ENCODE measurements at regions not wholly inside any gene's neighbourhood (a gene's known extent, or its start where the extent isn't known, plus 50 kb on each side); places are given as distances from the start of the nearest gene placed in this dataset.
"Not testable (repeated sequence)": the region's sequence is repeated elsewhere in the genome, so short reads cannot be mapped to it uniquely, and the experiment has no call there.

- no peak for DNase-seq (ENCODE audit: low spot score)
Measured at GRCh38 chr12:97985834-97986233, 523.2 kb downstream of the RMST start.

GRCh38 chr12:97988588-97988987 is 526.0 kb downstream of the RMST start:
- DNase-seq (ENCODE audit: low spot score): not testable (repeated sequence)

GRCh38 chr12:97989366-97989940 is 525.9 kb upstream of the TMPO start:
- DNase-seq (ENCODE audit: low spot score): no peak

GRCh38 chr12:97994746-97995484 is 520.5 kb upstream of the TMPO start:
- no peak for DNase-seq (ENCODE audit: low spot score)

- no peak for DNase-seq (ENCODE audit: low spot score)
Measured at GRCh38 chr12:97995559-97995958, 519.8 kb upstream of the TMPO start.

GRCh38 chr12:98001430-98001829 is 514.0 kb upstream of the TMPO start:
- no peak for DNase-seq (ENCODE audit: low spot score)

GRCh38 chr12:98002887-98003493 is 512.4 kb upstream of the TMPO start:
- DNase-seq (ENCODE audit: low spot score): peak; percentile 42

- DNase-seq (ENCODE audit: low spot score): no peak
Measured at GRCh38 chr12:98007963-98008362, 507.4 kb upstream of the TMPO start.

- no peak for DNase-seq (ENCODE audit: low spot score)
Measured at GRCh38 chr12:98013560-98013959, 501.8 kb upstream of the TMPO start.

- no peak for DNase-seq (ENCODE audit: low spot score)
Measured at GRCh38 chr12:98018836-98019235, 496.6 kb upstream of the TMPO start.

- DNase-seq (ENCODE audit: low spot score): no peak
Measured at GRCh38 chr12:98020376-98020775, 495.0 kb upstream of the TMPO start.

- DNase-seq (ENCODE audit: low spot score): no peak
Measured at GRCh38 chr12:98022961-98023360, 492.4 kb upstream of the TMPO start.

GRCh38 chr12:98037401-98038140 is 477.8 kb upstream of the TMPO start:
- DNase-seq (ENCODE audit: low spot score): no peak

GRCh38 chr12:98042668-98043067 is 472.7 kb upstream of the TMPO start:
- DNase-seq (ENCODE audit: low spot score): no peak

- DNase-seq (ENCODE audit: low spot score): no peak
Measured at GRCh38 chr12:98045395-98045794, 470.0 kb upstream of the TMPO start.

- DNase-seq (ENCODE audit: low spot score): no peak
Measured at GRCh38 chr12:98048326-98048725, 467.1 kb upstream of the TMPO start.

GRCh38 chr12:98053202-98053601 is 462.2 kb upstream of the TMPO start:
- no peak for DNase-seq (ENCODE audit: low spot score)

GRCh38 chr12:98057701-98058100 is 457.7 kb upstream of the TMPO start:
- DNase-seq (ENCODE audit: low spot score): no peak

GRCh38 chr12:98058213-98058612 is 457.2 kb upstream of the TMPO start:
- no peak for DNase-seq (ENCODE audit: low spot score)

- DNase-seq (ENCODE audit: low spot score): no peak
Measured at GRCh38 chr12:98058838-98059237, 456.6 kb upstream of the TMPO start.

- DNase-seq (ENCODE audit: low spot score): no peak
Measured at GRCh38 chr12:98059659-98060343, 455.6 kb upstream of the TMPO start.

- DNase-seq (ENCODE audit: low spot score): no peak
Measured at GRCh38 chr12:98060411-98060810, 455.0 kb upstream of the TMPO start.

All from activated CD4-positive, alpha-beta T cell treated with anti-CD3 and anti-CD28 coated beads, Interleukin-2, Interleukin-4, amounts not matched to agents 100 ng/mL and 50 ng/mL, durations not matched to agents 16 hours and 8 hours (primary cell).